Left ventricle myocardium inferior (tissue), 1 donor: ENCODE measurements at regions not wholly inside any gene's neighbourhood (a gene's known extent, or its start where the extent isn't known, plus 50 kb on each side); places are given as distances from the start of the nearest gene placed in this dataset.
A peak's percentile ranks its signal among the peaks of the same experiment; 100 is the strongest.

Experiments
- DNase-seq: peaks from one replicate; pipeline ENCODE4 v3.0.0-alpha.2; 2020
- H3K27ac ChIP-seq: fragments of 200-600 bp; replicated peaks from 2 replicates; pipeline ENCODE4 v1.8.0; 2021
- H3K27me3 ChIP-seq: fragments of 200-600 bp; 2 replicates; pipeline ENCODE4 v1.8.0; 2021; ENCODE audit warnings: low read depth
- H3K36me3 ChIP-seq: fragments of 200-600 bp; 2 replicates; pipeline ENCODE4 v1.8.0; 2021
- H3K4me1 ChIP-seq: fragments of 200-600 bp; 2 replicates; pipeline ENCODE4 v1.8.0; 2021
- H3K4me3 ChIP-seq: fragments of 200-600 bp; 2 replicates; pipeline ENCODE4 v1.8.0; 2021; ENCODE audit warnings: mild to moderate bottlenecking, moderate library complexity
- H3K9me3 ChIP-seq: fragments of 200-600 bp; replicated peaks from 2 replicates; pipeline ENCODE4 v1.8.0; 2021
- intact Hi-C: fragments of 100-400 bp; cut with micrococcal nuclease; formaldehyde crosslinking; loops from one replicate; pipeline ENCODE4 v1.11.0; 2022
- TF ChIP-seq, protein P1 (sequence below): fragments of 200-600 bp; IDR thresholded peaks from 2 replicates; pipeline ENCODE4 v1.8.0; 2021; ENCODE audit warnings: antibody characterized with exemption, mild to moderate bottlenecking, borderline replicate concordance
- donor health status: DM: no; HTN: yes; CAD: no; lungs with severe emphysema.

DNA sequence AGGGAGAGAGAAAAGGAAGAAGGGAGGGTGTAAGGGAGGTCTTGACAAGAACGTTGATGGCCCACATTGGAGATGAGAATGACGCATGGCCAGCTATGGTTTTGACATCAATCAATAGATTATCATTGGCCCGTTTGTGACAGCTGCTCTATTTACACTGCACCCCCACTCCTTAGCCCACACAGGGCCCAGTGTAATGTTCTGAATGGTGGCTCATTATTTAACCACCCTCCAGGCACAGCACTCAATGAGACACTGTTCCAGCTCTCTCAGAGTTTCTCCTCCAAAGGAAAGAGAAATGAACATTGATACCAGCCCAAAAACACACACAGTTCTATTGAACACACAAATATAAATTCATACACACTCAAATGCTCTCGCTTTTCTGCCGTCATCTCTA, 173.0 kb upstream of the IPO5 start:
- intact Hi-C loops: no loop called here
- no peak overlapping the region for H3K27ac ChIP-seq

DNA sequence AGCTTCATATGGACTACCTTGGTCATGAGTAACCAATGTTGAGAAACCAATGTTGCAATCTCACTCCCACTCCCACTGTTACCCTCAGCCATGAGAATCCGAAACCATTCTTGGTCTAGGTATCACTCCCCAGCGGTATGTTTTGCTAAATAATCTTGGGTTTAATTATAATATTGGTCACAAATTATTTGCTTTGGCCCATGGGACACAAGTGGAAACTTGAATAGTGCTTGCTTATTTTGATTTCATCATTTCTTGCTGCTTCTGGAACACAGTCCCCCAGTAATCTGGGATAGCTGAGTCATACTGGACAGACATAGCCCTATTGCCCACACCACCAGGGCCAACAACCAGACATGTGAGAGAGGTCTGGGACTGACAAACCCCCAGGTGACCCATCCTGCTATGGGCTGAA, 171.6 kb upstream of the IPO5 start:
- intact Hi-C loops: no loop called here
- Histone ChIP-seq H3K4me3 (no peak overlapping the region), H3K4me1 (no peaks in the 10 kb centered on the region), H3K27me3 (no peaks in the 10 kb centered on the region), H3K36me3 (no peaks in the 10 kb centered on the region), H3K27ac (peak overlapping the region; percentile 23), H3K9me3 (peaks cover 5% of the 10 kb centered on the region)
- peak; percentile 27 for DNase-seq
- TF ChIP-seq, protein P1, sequence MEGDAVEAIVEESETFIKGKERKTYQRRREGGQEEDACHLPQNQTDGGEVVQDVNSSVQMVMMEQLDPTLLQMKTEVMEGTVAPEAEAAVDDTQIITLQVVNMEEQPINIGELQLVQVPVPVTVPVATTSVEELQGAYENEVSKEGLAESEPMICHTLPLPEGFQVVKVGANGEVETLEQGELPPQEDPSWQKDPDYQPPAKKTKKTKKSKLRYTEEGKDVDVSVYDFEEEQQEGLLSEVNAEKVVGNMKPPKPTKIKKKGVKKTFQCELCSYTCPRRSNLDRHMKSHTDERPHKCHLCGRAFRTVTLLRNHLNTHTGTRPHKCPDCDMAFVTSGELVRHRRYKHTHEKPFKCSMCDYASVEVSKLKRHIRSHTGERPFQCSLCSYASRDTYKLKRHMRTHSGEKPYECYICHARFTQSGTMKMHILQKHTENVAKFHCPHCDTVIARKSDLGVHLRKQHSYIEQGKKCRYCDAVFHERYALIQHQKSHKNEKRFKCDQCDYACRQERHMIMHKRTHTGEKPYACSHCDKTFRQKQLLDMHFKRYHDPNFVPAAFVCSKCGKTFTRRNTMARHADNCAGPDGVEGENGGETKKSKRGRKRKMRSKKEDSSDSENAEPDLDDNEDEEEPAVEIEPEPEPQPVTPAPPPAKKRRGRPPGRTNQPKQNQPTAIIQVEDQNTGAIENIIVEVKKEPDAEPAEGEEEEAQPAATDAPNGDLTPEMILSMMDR: no peak

More for the DNA sequence above, 173.0 kb upstream of the IPO5 start:
- Histone ChIP-seq H3K9me3 (peaks cover 11% of the 10 kb centered on the region), H3K4me3 (no peak overlapping the region), H3K27me3 (no peaks in the 10 kb centered on the region), H3K36me3 (no peaks in the 10 kb centered on the region), H3K4me1 (no peaks in the 10 kb centered on the region)
- no peak for DNase-seq
- TF ChIP-seq, protein P1: no peak

DNA sequence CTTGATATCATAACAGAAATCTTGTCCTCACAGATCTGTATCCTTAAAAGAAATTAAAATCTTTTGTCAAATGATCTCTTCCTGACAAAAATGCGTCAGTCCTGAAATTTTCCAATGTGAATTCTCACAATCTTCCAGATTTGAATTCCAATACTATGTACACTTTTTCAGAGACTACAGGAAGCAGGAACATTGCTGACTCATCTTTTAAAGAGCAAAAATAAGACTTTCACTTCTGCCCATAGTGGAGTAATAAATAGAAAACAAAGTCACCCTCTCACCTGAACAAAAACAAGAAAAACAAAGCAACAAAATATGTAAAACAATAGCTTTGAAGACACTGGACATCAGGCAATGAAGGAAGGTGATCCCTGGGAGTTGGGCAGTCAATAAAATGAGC, 167.0 kb upstream of the IPO5 start:
- intact Hi-C loops: no loop called here
- Histone ChIP-seq H3K9me3 (peaks cover 25% of the 10 kb centered on the region), H3K4me3 (no peak overlapping the region), H3K27ac (no peak overlapping the region), H3K4me1 (no peaks in the 10 kb centered on the region), H3K36me3 (no peaks in the 10 kb centered on the region), H3K27me3 (no peaks in the 10 kb centered on the region)
- TF ChIP-seq, protein P1: no peak
- no peak for DNase-seq

DNA sequence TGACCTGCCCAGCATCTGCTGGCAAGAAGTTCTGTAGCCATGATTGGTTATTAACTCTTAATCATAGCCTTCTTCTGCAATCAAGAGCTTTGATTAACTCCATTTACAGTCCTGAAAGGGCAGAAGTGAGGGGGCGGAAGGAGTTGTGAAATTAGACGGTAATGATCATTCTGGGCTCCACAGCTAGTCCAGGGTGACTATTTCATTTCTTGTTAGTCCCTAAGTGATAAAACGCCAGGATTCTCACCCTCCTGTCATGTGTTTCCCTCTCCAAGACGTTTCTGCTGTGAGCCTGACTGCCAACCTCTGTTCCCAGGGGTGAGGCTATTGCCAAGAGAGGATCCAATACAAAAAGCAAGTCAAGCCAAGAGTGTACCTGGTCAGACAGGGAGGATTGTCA, 155.9 kb upstream of the IPO5 start:
- intact Hi-C loops: no loop called here
- H3K4me1 ChIP-seq: no peaks in the 10 kb centered on the region
- no peaks in the 10 kb centered on the region for H3K27me3 ChIP-seq
- no peaks in the 10 kb centered on the region for H3K36me3 ChIP-seq
- H3K4me3 ChIP-seq: no peak overlapping the region
- H3K27ac ChIP-seq: no peak overlapping the region
- TF ChIP-seq, protein P1: no peak
- peaks cover 36% of the 10 kb centered on the region for H3K9me3 ChIP-seq
- DNase-seq: no peak

DNA sequence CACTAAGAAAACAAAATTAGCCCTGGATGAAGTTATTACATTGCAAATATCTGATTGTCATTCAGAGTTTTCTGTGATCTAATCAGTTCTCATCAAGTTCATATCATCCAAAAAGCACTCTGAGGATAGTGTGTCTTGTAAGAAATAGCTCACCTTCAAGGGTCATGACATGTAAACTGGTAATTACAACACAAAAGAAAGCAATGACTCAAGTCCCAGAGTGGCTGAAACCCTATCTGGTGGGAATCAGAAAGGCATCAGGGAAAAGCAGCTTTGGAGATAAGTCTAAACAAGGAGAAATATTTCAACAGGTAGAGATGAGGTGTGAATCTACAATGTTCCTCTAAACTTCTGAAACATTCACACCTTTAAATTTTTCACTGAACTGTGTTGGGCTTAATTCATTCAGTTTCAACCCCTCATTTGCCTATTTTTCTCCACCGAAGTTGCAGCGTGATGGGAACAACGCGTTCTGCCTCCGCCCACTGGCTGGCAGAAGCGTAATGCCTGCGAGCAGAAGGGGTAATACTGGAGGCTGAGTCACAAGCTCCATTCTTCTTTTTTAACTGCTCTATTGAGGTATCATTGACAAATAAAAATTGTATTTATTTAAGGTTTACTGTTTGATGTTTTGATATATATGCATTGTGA, 155.2 kb upstream of the IPO5 start:
- TF ChIP-seq, protein P1: no peak
- Histone ChIP-seq H3K27ac (no peak overlapping the region), H3K9me3 (peaks cover 29% of the 10 kb centered on the region), H3K36me3 (no peaks in the 10 kb centered on the region), H3K4me3 (no peak overlapping the region), H3K4me1 (no peaks in the 10 kb centered on the region), H3K27me3 (no peaks in the 10 kb centered on the region)
- intact Hi-C loops: no loop called here
- no peak for DNase-seq

DNA sequence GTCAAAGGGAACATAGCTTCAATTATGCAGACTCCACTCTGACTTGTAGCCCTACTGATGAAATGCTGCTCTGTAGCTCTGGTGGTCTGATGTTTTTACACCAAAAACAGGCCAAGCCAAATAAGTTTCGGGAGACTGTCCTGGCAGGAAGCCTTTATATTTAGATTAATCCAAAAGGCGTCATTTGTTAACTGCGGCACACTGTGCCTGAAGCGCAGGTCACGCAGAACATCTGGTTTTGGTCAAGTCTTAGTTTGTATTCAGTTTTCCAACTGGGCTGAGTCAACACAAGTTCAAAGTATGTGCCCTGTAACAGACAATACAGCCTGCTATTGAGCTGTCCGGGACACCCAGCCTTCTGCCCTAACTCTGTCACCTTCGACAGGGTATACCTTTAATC, 154.6 kb upstream of the IPO5 start:
- Histone ChIP-seq H3K27me3 (no peaks in the 10 kb centered on the region), H3K36me3 (no peaks in the 10 kb centered on the region), H3K9me3 (peaks cover 23% of the 10 kb centered on the region), H3K27ac (no peak overlapping the region), H3K4me3 (no peak overlapping the region), H3K4me1 (no peaks in the 10 kb centered on the region)
- TF ChIP-seq, protein P1: no peak
- intact Hi-C loops: no loop called here
- no peak for DNase-seq
